Neural progenitor cell (in vitro differentiated cells): ENCODE measurements at regions not wholly inside any gene's neighbourhood (a gene's known extent, or its start where the extent isn't known, plus 50 kb on each side); places are given as distances from the start of the nearest gene placed in this dataset.

Source experiments
- CTCF ChIP-seq: fragments of 200-600 bp; sonication (generic); IDR thresholded peaks from 2 replicates; pipeline ENCODE4 v1.5.1; 2017; ENCODE audit warnings: antibody characterized with exemption, mild to moderate bottlenecking
- EZH2phosphoT487 ChIP-seq: fragments of 200-600 bp; sonication (generic); IDR thresholded peaks from 2 replicates; pipeline ENCODE4 v1.6.1; 2017; ENCODE audit warnings: antibody characterized with exemption

GRCh38 chr1:59014827-59015226 is 231.0 kb upstream of the JUN start:
- TF ChIP-seq CTCF (no peak), EZH2phosphoT487 (no peak)
